A673 (cell line): ENCODE measurements at regions not wholly inside any gene's neighbourhood (a gene's known extent, or its start where the extent isn't known, plus 50 kb on each side); places are given as distances from the start of the nearest gene placed in this dataset.
A peak's percentile ranks its signal among the peaks of the same experiment; 100 is the strongest.

Experiments
- BruUV-seq: library from RNA; stranded (reverse); fragments of 400-500 nt; replicated peaks from 2 replicates; lab custom pipeline; 2021; lab: Mats Ljungman, UMichigan
- CTCF ChIA-PET: fragments of 300-600 bp; sonication (Branson Sonifier 250); formaldehyde crosslinking; loops from one replicate; lab custom pipeline; 2022; ENCODE audit warnings: antibody characterized with exemption; lab: Charles Lee
- POLR2A ChIA-PET: fragments of 300-600 bp; sonication (Branson Sonifier 250); formaldehyde crosslinking; loops from one replicate; lab custom pipeline; 2022; ENCODE audit warnings: antibody characterized with exemption; ENCODE audit not compliant: low non-redundant PET; lab: Charles Lee
- DNase-seq: peaks from one replicate; pipeline ENCODE4 v3.0.0-alpha.2; 2015; ENCODE audit warnings: low spot score
- H3K27ac ChIP-seq: fragments of 200-600 bp; sonication (generic); 2 replicates; pipeline ENCODE4 v1.5.1; 2016; ENCODE audit warnings: mixed run types, low read depth, mild to moderate bottlenecking, mixed read lengths, antibody characterized with exemption, low read length; ENCODE audit not compliant: poor library complexity, severe bottlenecking
- H3K27me3 ChIP-seq: fragments of 200-600 bp; sonication (generic); replicated peaks from 2 replicates; pipeline ENCODE4 v1.6.1; 2017; ENCODE audit warnings: mixed run types, low read depth, mild to moderate bottlenecking, mixed read lengths, antibody characterized with exemption, low read length; ENCODE audit not compliant: insufficient read depth, poor library complexity
- H3K36me3 ChIP-seq: fragments of 200-600 bp; sonication (generic); 2 replicates; pipeline ENCODE4 v1.6.1; 2016; ENCODE audit warnings: mixed run types, mild to moderate bottlenecking, mixed read lengths, antibody characterized with exemption, low read length; ENCODE audit not compliant: insufficient read depth, poor library complexity, severe bottlenecking
- H3K4me1 ChIP-seq: fragments of 200-600 bp; sonication (generic); 2 replicates; pipeline ENCODE4 v1.6.1; 2017; ENCODE audit warnings: mixed run types, mild to moderate bottlenecking, mixed read lengths, antibody characterized with exemption, low read length; ENCODE audit not compliant: insufficient read depth, poor library complexity, severe bottlenecking
- H3K4me3 ChIP-seq: fragments of 200-600 bp; sonication (generic); 2 replicates; pipeline ENCODE4 v1.5.1; 2016; ENCODE audit warnings: low read depth, mixed run types, mild to moderate bottlenecking, mixed read lengths, low read length; ENCODE audit not compliant: poor library complexity, severe bottlenecking
- H3K9me3 ChIP-seq: fragments of 200-600 bp; sonication (generic); 2 replicates; pipeline ENCODE4 v1.6.1; 2016; ENCODE audit warnings: mixed run types, low read depth, mild to moderate bottlenecking, mixed read lengths, antibody characterized with exemption, low read length; ENCODE audit not compliant: poor library complexity, severe bottlenecking
- EZH2 ChIP-seq: fragments of 200-600 bp; sonication (generic); IDR thresholded peaks from 2 replicates; pipeline ENCODE4 v1.6.1; 2017; ENCODE audit warnings: borderline replicate concordance, low read depth, mild to moderate bottlenecking, mixed read lengths, antibody characterized with exemption, low read length; ENCODE audit not compliant: poor library complexity, severe bottlenecking
- intact Hi-C: fragments of 100-400 bp; cut with micrococcal nuclease; formaldehyde crosslinking; loops from one replicate; pipeline ENCODE4 v1.10.0; 2022; ENCODE audit not compliant: unreplicated experiment
- TF ChIP-seq, protein P1 (sequence below): fragments of 300-800, 200-600 bp; sonication (generic); conservative IDR thresholded peaks from 2 replicates; pipeline ENCODE4 v1.5.1; 2017; ENCODE audit warnings: low read depth, mild to moderate bottlenecking, antibody characterized with exemption, low read length, moderate library complexity, mixed read lengths

DNA sequence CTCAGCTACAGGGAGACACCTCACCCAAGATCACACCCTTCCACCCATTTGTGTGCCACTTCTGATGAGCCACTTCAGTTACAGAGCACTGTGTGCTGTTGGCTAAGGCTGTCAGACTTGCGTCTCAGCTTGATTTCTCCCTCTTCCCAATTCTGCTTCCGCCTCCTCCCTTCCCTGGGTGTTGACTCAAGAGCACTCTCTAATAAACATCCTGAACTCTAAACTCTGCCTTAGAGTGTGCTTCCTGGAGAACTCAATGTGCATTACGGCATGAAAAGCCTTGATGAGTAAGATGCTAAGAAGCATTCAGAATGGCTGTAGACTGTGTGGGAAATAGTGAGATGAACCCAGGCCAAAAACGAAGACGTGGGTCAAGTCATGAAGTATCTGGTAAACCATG, 54.9 kb upstream of the S1PR1 start:
- CTCF ChIA-PET, result no interaction called here
- H3K4me1 ChIP-seq, result no peaks in the 10 kb centered on the region
- H3K36me3 ChIP-seq, result no peaks in the 10 kb centered on the region
- intact Hi-C loops, result no loop called here
- H3K27ac ChIP-seq, result no peak overlapping the region
- TF ChIP-seq EZH2, result no peak
- TF ChIP-seq, protein P1, sequence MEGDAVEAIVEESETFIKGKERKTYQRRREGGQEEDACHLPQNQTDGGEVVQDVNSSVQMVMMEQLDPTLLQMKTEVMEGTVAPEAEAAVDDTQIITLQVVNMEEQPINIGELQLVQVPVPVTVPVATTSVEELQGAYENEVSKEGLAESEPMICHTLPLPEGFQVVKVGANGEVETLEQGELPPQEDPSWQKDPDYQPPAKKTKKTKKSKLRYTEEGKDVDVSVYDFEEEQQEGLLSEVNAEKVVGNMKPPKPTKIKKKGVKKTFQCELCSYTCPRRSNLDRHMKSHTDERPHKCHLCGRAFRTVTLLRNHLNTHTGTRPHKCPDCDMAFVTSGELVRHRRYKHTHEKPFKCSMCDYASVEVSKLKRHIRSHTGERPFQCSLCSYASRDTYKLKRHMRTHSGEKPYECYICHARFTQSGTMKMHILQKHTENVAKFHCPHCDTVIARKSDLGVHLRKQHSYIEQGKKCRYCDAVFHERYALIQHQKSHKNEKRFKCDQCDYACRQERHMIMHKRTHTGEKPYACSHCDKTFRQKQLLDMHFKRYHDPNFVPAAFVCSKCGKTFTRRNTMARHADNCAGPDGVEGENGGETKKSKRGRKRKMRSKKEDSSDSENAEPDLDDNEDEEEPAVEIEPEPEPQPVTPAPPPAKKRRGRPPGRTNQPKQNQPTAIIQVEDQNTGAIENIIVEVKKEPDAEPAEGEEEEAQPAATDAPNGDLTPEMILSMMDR, result no peak
- H3K9me3 ChIP-seq, result no peaks in the 10 kb centered on the region
- POLR2A ChIA-PET, result no interaction called here
- no peak for DNase-seq
- no peak overlapping the region for H3K4me3 ChIP-seq
- no peaks in the 10 kb centered on the region for H3K27me3 ChIP-seq
- BruUV-seq, result no TSS peak

DNA sequence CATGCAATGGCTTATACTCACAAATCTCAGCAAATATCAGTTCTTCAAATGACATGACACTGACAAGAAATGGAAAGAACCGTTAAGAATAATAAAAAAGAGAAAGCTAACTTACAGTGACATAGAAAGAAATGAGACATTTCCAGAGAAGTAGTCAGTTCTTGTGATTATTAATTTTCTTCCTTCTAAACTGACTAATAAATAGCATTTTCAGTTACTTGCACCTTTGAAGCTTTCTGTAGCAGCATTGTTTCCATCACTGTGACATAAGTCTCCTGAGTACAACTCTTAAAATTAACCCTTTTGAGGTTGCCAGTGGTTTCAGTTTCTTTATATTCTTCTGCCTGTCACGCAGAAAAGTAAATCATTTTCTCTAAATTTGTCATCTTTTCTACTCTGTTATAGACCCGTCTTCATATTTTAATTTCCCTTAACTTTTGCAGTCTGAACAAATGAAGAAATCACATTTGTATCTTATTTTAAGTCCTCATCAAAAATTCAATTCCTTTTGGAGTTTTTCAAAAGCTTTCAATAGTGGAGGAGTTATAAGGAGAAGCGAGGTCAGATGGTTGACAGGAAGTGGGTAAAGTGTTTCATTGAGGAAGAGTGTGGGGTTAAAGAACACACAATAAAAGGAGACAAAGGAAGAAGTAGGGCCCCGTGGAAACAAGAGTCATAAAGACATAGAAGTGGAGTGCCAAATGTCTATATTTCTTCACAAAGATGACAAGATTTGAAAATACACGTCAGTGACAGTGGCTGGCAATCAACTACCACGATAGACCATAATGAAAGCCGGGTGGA, 57.9 kb upstream of the S1PR1 start:
- no peak overlapping the region for H3K27ac ChIP-seq
- intact Hi-C loops, result no loop called here
- H3K36me3 ChIP-seq, result no peaks in the 10 kb centered on the region
- no peaks in the 10 kb centered on the region for H3K27me3 ChIP-seq
- H3K4me1 ChIP-seq, result no peaks in the 10 kb centered on the region
- H3K4me3 ChIP-seq, result no peak overlapping the region
- TF ChIP-seq, protein P1, result no peak
- TF ChIP-seq EZH2, result no peak
- H3K9me3 ChIP-seq, result no peaks in the 10 kb centered on the region
- CTCF ChIA-PET, result no interaction called here
- no TSS peak for BruUV-seq
- DNase-seq, result peak; percentile 4
- POLR2A ChIA-PET, result no interaction called here

DNA sequence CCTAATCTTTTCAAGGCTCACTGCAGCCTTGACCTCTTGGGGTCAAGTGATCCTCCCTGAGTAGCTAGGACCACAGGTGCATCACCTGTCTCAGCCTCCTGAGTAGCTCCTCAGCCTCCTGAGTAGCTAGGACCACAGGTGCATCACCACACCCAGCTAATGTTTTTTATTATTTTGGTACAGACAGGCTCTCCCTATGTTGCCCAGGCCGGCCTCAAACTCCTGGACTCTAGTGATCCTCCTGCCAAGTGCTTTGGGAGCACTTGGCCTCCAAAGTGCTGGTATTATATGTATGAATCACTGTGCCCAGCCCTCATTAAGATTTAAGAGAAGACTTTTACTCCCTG, 58.5 kb upstream of the S1PR1 start:
- Histone ChIP-seq H3K27me3 (no peaks in the 10 kb centered on the region), H3K4me3 (no peak overlapping the region), H3K27ac (no peak overlapping the region), H3K36me3 (no peaks in the 10 kb centered on the region), H3K9me3 (no peaks in the 10 kb centered on the region), H3K4me1 (no peaks in the 10 kb centered on the region)
- CTCF ChIA-PET, result no interaction called here
- POLR2A ChIA-PET, result no interaction called here
- DNase-seq, result no peak
- intact Hi-C loops, result no loop called here
- no TSS peak for BruUV-seq
- TF ChIP-seq, protein P1, result no peak
- no peak for TF ChIP-seq EZH2
